BLaER1 treated with 17β-estradiol and CSF1 and Interleukin-3, amounts not matched to agents 10 nM and 100 nM (cell line): ENCODE measurements at regions not wholly inside any gene's neighbourhood (a gene's known extent, or its start where the extent isn't known, plus 50 kb on each side); places are given as distances from the start of the nearest gene placed in this dataset.
"Not testable (repeated sequence)": the region's sequence is repeated elsewhere in the genome, so short reads cannot be mapped to it uniquely, and the experiment has no call there.

ENCODE experiments used
- H3K27ac ChIP-seq, 11 experiments: shearing (Covaris generic); formaldehyde crosslinking; 2 replicates each; pipeline ENCODE4 v1.8.1; 2022
- H3K27me3 ChIP-seq, 11 experiments: shearing (Covaris generic); formaldehyde crosslinking; 2 replicates each; pipeline ENCODE4 v1.8.1; 2022
- H3K36me3 ChIP-seq, 11 experiments: shearing (Covaris generic); formaldehyde crosslinking; 2 replicates each; pipeline ENCODE4 v1.8.1; 2022
- H3K4me1 ChIP-seq, 10 experiments: shearing (Covaris generic); formaldehyde crosslinking; 2 replicates each; pipeline ENCODE4 v1.8.1; 2022
- H3K4me2 ChIP-seq, 11 experiments: shearing (Covaris generic); formaldehyde crosslinking; 2 replicates each; pipeline ENCODE4 v1.8.1; 2022
- H3K4me3 ChIP-seq, 10 experiments: shearing (Covaris generic); formaldehyde crosslinking; 2 replicates each; pipeline ENCODE4 v1.8.1; 2022
- H3K9ac ChIP-seq, 11 experiments: shearing (Covaris generic); formaldehyde crosslinking; 2 replicates each; pipeline ENCODE4 v1.8.1; 2022
- H3K9me3 ChIP-seq, 11 experiments: shearing (Covaris generic); formaldehyde crosslinking; replicated peaks in 1 of 11; 2 replicates each; pipeline ENCODE4 v1.8.1; 2022
- H4K20me1 ChIP-seq, 11 experiments: shearing (Covaris generic); formaldehyde crosslinking; 2 replicates each; pipeline ENCODE4 v1.8.1; 2022
- Cebpa-rat ChIP-seq, 11 experiments: shearing (Covaris generic); IDR thresholded peaks; 2 replicates each; pipeline ENCODE4 v1.8.1; 2022

DNA sequence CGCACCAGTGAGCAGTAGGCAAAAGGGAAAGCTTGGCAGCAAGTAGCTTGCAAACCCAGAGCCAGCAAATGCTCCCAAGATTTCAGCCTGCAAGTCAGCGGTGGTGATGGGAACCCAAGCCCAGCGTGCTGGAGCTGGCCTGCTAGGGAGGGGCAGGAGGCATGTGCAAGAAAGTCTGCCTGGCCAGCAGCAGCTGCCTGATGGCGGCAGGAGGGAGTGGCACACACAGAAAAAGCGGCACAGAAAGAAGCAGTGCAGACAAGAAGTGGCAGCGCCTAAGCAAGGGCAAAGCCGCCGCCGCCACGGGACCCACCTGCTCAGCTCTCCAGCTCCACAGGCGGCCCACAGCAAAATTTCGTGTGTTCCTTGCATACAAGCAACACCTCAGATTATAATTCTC lies 1206.5 kb upstream of the PABPC4L start:
- no peaks in the 10 kb centered on the region for H3K36me3 ChIP-seq
- no peak overlapping the region for H3K27ac ChIP-seq
- no peak for TF ChIP-seq Cebpa-rat (IDR thresholded peaks at IDR 0.05)
- peaks cover 21 to 35% (median 29%) of the 10 kb centered on the region in 11 experiments; a peak in 21 of 22 replicates for H3K9me3 ChIP-seq
- no peak overlapping the region for H3K4me2 ChIP-seq
- no peak overlapping the region for H3K9ac ChIP-seq
- H3K27me3 ChIP-seq = no peaks in the 10 kb centered on the region
- no peaks in the 10 kb centered on the region for H4K20me1 ChIP-seq
- H3K4me1 ChIP-seq = peaks cover 0 to 7% (median 0%) of the 10 kb centered on the region in 10 experiments; a peak in 2 of 20 replicates
- H3K4me3 ChIP-seq = no peak overlapping the region

DNA sequence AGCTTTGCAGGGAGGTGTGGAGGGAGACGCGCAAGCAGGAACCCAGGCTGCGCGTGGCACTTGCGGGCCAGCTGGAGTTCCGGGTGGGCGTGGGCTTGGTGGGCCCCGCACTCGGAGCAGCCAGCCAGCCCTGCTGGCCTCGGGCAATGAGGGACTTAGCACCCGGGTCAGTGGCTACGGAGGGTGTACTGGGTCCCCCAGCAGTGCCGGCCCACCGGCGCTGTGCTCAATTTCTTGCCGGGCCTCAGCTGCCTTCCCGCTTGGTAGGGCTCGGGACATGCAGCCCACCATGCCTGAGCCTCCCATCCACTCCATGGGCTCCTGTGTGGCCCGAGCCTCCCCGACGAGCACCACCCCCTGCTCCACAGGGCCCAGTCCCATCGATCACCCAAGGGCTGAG lies 1205.0 kb upstream of the PABPC4L start:
- not testable (repeated sequence) for H3K27ac ChIP-seq, H3K27me3 ChIP-seq, H3K4me1 ChIP-seq, H3K4me2 ChIP-seq, H3K36me3 ChIP-seq, H3K9ac ChIP-seq, H3K4me3 ChIP-seq, H4K20me1 ChIP-seq
- H3K9me3 ChIP-seq = peaks cover 21 to 35% (median 29%) of the 10 kb centered on the region in 11 experiments; a peak in 21 of 22 replicates

DNA sequence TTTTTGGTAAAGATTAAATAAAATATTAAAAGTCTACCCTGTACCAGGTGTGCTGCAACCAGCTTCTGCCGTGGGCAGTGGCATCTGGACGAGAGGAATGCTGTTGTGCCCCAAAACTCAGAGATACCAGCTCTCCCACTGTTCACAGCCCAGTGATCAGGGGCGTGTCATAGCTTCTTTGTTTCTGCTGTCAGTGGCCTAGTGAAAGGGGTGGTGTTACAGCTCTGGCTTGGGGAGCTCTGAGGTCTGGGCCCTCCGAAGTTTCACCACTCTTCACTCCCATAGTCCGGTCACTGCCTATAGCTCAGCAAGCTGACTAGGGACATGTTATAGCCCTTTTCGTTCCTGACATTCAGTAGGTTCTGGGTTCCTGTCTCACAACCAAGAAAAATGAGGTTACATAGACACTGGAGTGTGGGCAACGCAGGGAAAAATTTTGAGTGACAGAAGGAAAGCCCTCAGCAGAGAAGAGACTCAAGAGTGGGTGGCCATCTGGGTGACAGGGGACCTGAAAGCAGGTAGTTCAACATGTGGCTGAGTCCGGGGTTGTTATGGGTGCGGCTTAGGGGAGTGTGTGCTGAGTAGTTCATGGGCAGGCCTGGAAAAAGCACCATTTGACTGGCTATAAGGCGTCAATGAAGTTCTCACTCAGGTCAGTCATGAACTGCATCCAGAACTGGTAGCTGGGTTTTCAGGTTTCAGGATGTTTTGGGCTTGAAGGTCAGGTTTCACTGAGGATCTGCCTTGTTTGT lies 1184.4 kb upstream of the PABPC4L start:
- H4K20me1 ChIP-seq = no peaks in the 10 kb centered on the region
- no peak overlapping the region for H3K27ac ChIP-seq
- H3K9ac ChIP-seq = no peak overlapping the region
- H3K36me3 ChIP-seq = no peaks in the 10 kb centered on the region
- no peak for TF ChIP-seq Cebpa-rat (IDR thresholded peaks at IDR 0.05)
- H3K27me3 ChIP-seq = no peaks in the 10 kb centered on the region
- H3K4me1 ChIP-seq = no peaks in the 10 kb centered on the region
- no peak overlapping the region for H3K4me3 ChIP-seq
- H3K4me2 ChIP-seq = no peak overlapping the region
- H3K9me3 ChIP-seq = peaks cover 0 to under 1% (median 0%) of the 10 kb centered on the region in 11 experiments; a peak in 1 of 22 replicates

- H3K36me3 ChIP-seq = no peaks in the 10 kb centered on the region
- no peak overlapping the region for H3K9ac ChIP-seq
- no peak for TF ChIP-seq Cebpa-rat (IDR thresholded peaks at IDR 0.05)
- H3K27me3 ChIP-seq = no peaks in the 10 kb centered on the region
- H3K4me2 ChIP-seq = no peak overlapping the region
- H3K9me3 ChIP-seq = peaks cover 0 to 8% (median 0%) of the 10 kb centered on the region in 11 experiments; a peak in 2 of 22 replicates
- H3K4me3 ChIP-seq = no peak overlapping the region
- H3K27ac ChIP-seq = no peak overlapping the region
- no peaks in the 10 kb centered on the region for H4K20me1 ChIP-seq
- H3K4me1 ChIP-seq = no peaks in the 10 kb centered on the region
Observed at GRCh38 chr4:135383356-135384288, 1182.0 kb upstream of the PABPC4L start.

DNA sequence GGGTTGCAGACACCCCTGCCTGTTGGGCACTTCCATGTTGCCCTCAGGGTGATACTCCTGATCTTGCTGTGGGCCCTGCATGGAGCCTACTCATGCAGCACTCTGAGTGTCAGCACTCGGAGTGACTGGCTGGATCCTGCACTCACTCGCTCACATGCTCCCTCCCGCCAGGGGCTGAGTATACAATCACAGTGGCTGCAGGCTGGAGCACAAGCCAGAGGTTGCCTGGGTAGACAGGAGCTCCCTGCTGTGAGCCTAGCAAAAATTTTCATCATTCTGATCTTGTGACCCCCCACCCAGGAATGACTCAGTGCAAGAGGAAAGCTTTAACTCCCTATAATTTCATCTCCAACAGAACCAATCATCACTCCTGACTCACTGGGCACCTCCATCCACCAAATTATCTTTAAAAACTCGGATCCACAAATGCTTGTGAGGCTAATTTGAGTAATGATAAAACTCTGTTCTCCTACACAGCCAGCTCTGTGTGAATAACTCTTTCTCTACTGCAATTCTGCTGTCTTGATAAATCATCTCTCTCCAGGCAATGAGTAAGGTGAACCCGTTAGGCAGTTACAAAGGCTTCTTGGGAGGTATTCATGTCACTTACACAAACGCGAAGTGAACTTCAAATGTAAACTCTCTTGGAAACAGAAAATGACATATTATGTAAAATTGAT lies 1180.8 kb upstream of the PABPC4L start:
- H3K4me1 ChIP-seq = no peaks in the 10 kb centered on the region
- no peak overlapping the region for H3K9ac ChIP-seq
- H3K4me3 ChIP-seq = no peak overlapping the region
- H3K9me3 ChIP-seq = peaks cover 0 to 8% (median 0%) of the 10 kb centered on the region in 11 experiments; a peak in 2 of 22 replicates
- H3K27me3 ChIP-seq = no peaks in the 10 kb centered on the region
- TF ChIP-seq Cebpa-rat (IDR thresholded peaks at IDR 0.05) = no peak
- no peaks in the 10 kb centered on the region for H3K36me3 ChIP-seq
- H3K27ac ChIP-seq = no peak overlapping the region
- no peaks in the 10 kb centered on the region for H4K20me1 ChIP-seq
- no peak overlapping the region for H3K4me2 ChIP-seq

DNA sequence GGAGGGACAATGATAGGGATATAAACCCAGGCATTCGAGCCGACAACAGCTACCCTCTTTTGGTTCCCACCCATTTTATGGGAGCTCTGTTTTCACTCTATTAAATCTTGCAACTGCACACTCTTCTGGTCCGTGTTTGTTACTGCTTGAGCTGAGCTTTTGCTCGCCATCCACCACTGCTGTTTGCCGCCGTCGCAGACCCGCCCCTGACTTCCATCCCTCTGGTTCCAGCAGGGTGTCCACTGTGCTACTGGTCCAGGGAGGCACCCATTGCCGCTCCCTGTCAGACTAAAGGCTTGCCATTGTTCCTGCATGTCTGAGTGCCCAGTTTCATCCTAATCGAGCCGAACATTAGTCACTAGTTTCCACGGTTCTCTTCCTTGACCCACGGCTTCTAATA lies 1170.5 kb upstream of the PABPC4L start:
- Histone ChIP-seq H3K4me1 (no peaks in the 10 kb centered on the region), H3K9ac (no peak overlapping the region), H4K20me1 (no peaks in the 10 kb centered on the region), H3K27ac (no peak overlapping the region), H3K27me3 (no peaks in the 10 kb centered on the region), H3K4me3 (no peak overlapping the region), H3K9me3 (peaks cover 0 to 4% (median 0%) of the 10 kb centered on the region in 11 experiments; a peak in 1 of 22 replicates), H3K36me3 (no peaks in the 10 kb centered on the region), H3K4me2 (no peak overlapping the region)
- TF ChIP-seq Cebpa-rat (IDR thresholded peaks at IDR 0.05) = no peak

DNA sequence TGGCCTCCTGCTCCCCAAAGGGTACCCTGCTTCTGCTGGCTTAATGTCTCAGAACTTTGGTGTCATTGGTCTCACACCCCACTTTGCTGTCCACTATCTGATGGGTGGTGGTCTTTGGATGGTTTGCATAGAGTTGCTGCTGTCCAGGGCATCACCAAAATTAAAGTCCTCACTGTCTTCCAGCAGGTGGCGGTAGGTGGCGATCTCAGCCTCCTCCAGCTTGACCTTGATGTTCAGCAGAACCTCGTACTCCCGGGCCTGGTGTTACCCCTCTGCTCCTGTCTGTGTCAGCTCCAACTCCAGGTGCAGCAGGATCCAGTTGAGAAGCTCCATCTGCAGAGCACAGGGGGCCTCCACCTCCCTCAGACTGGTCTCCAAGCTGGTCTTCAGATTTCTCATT lies 1169.5 kb upstream of the PABPC4L start:
- H3K9me3 ChIP-seq = peaks cover 0 to 4% (median 0%) of the 10 kb centered on the region in 11 experiments; a peak in 1 of 22 replicates
- no peak for TF ChIP-seq Cebpa-rat (IDR thresholded peaks at IDR 0.05)

DNA sequence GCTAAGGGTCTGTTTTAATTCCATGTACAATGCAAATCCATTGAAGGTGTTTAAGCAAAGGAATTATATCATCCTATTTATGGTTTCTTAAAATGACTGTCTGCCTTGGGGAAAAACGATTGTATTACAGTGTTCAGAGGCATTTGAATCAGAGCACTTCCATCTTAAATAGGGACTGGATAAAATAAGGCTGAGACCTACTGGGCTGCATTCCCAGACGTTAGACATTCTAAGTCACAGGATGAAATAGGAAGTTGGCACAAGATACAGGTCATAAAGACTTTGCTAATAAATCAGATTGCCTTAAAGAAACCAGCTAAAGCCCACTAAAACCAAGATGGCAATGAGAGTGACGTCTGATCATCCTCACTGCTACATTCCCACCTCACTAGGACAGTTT lies 1167.2 kb upstream of the PABPC4L start:
- Histone ChIP-seq H3K9ac (no peak overlapping the region), H3K4me2 (no peak overlapping the region), H4K20me1 (no peaks in the 10 kb centered on the region), H3K4me1 (no peaks in the 10 kb centered on the region), H3K9me3 (no peaks in the 10 kb centered on the region), H3K27ac (no peak overlapping the region), H3K27me3 (no peaks in the 10 kb centered on the region), H3K4me3 (no peak overlapping the region), H3K36me3 (no peaks in the 10 kb centered on the region)
- no peak for TF ChIP-seq Cebpa-rat (IDR thresholded peaks at IDR 0.05)

More for the DNA sequence above, 1169.5 kb upstream of the PABPC4L start:
- H3K27ac ChIP-seq = no peak overlapping the region
- H3K4me3 ChIP-seq = no peak overlapping the region
- H3K36me3 ChIP-seq = no peaks in the 10 kb centered on the region
- H3K27me3 ChIP-seq = no peaks in the 10 kb centered on the region
- H3K4me2 ChIP-seq = no peak overlapping the region
- H4K20me1 ChIP-seq = no peaks in the 10 kb centered on the region
- no peaks in the 10 kb centered on the region for H3K4me1 ChIP-seq
- no peak overlapping the region for H3K9ac ChIP-seq

- H3K4me3 ChIP-seq = no peak overlapping the region
- H3K36me3 ChIP-seq = no peaks in the 10 kb centered on the region
- no peaks in the 10 kb centered on the region for H4K20me1 ChIP-seq
- no peak for TF ChIP-seq Cebpa-rat (IDR thresholded peaks at IDR 0.05)
- H3K9ac ChIP-seq = no peak overlapping the region
- H3K4me2 ChIP-seq = no peak overlapping the region
- H3K9me3 ChIP-seq = no peaks in the 10 kb centered on the region
- H3K4me1 ChIP-seq = no peaks in the 10 kb centered on the region
- no peaks in the 10 kb centered on the region for H3K27me3 ChIP-seq
- no peak overlapping the region for H3K27ac ChIP-seq
Observed at GRCh38 chr4:135365065-135365464, 1163.5 kb upstream of the PABPC4L start.
